Neural progenitor cell (in vitro differentiated cells): ENCODE measurements at regions not wholly inside any gene's neighbourhood (a gene's known extent, or its start where the extent isn't known, plus 50 kb on each side); places are given as distances from the start of the nearest gene placed in this dataset.

ENCODE experiments used
- DNase-seq: peaks from one replicate; pipeline ENCODE4 v3.0.0-alpha.2; 2016; ENCODE audit warnings: low spot score
- H2AFZ ChIP-seq: fragments of 200-600 bp; sonication (generic); replicated peaks from 2 replicates; pipeline ENCODE4 v1.6.1; 2016; ENCODE audit warnings: antibody characterized with exemption
- H3F3A ChIP-seq: fragments of 200-600 bp; sonication (generic); 2 replicates; pipeline ENCODE4 v1.6.1; 2016; ENCODE audit warnings: antibody characterized with exemption, low read depth
- H3K27ac ChIP-seq: fragments of 200-600 bp; sonication (generic); 2 replicates; pipeline ENCODE4 v1.5.1; 2016; ENCODE audit warnings: mild to moderate bottlenecking
- H3K27me3 ChIP-seq: fragments of 200-600 bp; sonication (generic); 2 replicates; pipeline ENCODE4 v1.6.1; 2016; ENCODE audit warnings: mild to moderate bottlenecking, moderate library complexity
- H3K36me3 ChIP-seq: fragments of 200-600 bp; sonication (generic); 2 replicates; pipeline ENCODE4 v1.5.1; 2016
- H3K4me1 ChIP-seq: fragments of 200-600 bp; sonication (generic); 2 replicates; pipeline ENCODE4 v1.6.1; 2016; ENCODE audit warnings: mixed run types
- H3K4me2 ChIP-seq: fragments of 200-600 bp; sonication (generic); 2 replicates; pipeline ENCODE4 v1.6.1; 2016
- H3K4me3 ChIP-seq: fragments of 200-600 bp; sonication (generic); 2 replicates; pipeline ENCODE4 v1.5.1; 2016
- H3K79me2 ChIP-seq: fragments of 200-600 bp; sonication (generic); 2 replicates; pipeline ENCODE4 v1.6.1; 2016; ENCODE audit warnings: low read depth
- H3K9ac ChIP-seq: fragments of 200-600 bp; sonication (generic); 2 replicates; pipeline ENCODE4 v1.6.1; 2016
- H3K9me3 ChIP-seq: fragments of 200-600 bp; sonication (generic); 2 replicates; pipeline ENCODE4 v1.5.1; 2016; ENCODE audit warnings: low read depth
- H4K20me1 ChIP-seq: fragments of 200-600 bp; sonication (generic); 2 replicates; pipeline ENCODE4 v1.6.1; 2016; ENCODE audit warnings: low read depth
- H3K27ac Mint-ChIP-seq: 3 replicates; pipeline ENCODE4 v1.8.0; 2021; ENCODE audit warnings: mixed read lengths
- H3K27me3 Mint-ChIP-seq: 2 replicates; pipeline ENCODE4 v1.8.0; 2022; ENCODE audit warnings: low read depth, mild to moderate bottlenecking, inconsistent platforms, moderate library complexity, mixed read lengths; ENCODE audit not compliant: insufficient read depth
- H3K36me3 Mint-ChIP-seq: 3 replicates; pipeline ENCODE4 v1.8.0; 2021; ENCODE audit warnings: mixed read lengths
- H3K4me1 Mint-ChIP-seq: 3 replicates; pipeline ENCODE4 v1.8.0; 2021; ENCODE audit warnings: mixed read lengths
- H3K4me3 Mint-ChIP-seq: 3 replicates; pipeline ENCODE4 v1.8.0; 2021; ENCODE audit warnings: mild to moderate bottlenecking, moderate library complexity, mixed read lengths
- H3K9me3 Mint-ChIP-seq: 3 replicates; pipeline ENCODE4 v1.8.0; 2020; ENCODE audit warnings: mixed read lengths
- EZH2 ChIP-seq: fragments of 200-600 bp; sonication (generic); IDR thresholded peaks from 2 replicates; pipeline ENCODE4 v1.6.1; 2017; ENCODE audit warnings: antibody characterized with exemption, mild to moderate bottlenecking, moderate library complexity
- EZH2phosphoT487 ChIP-seq: fragments of 200-600 bp; sonication (generic); IDR thresholded peaks from 2 replicates; pipeline ENCODE4 v1.6.1; 2017; ENCODE audit warnings: antibody characterized with exemption
- TF ChIP-seq, protein P1 (sequence below): fragments of 200-600 bp; sonication (generic); IDR thresholded peaks from 2 replicates; pipeline ENCODE4 v1.5.1; 2017; ENCODE audit warnings: antibody characterized with exemption, mild to moderate bottlenecking

DNA sequence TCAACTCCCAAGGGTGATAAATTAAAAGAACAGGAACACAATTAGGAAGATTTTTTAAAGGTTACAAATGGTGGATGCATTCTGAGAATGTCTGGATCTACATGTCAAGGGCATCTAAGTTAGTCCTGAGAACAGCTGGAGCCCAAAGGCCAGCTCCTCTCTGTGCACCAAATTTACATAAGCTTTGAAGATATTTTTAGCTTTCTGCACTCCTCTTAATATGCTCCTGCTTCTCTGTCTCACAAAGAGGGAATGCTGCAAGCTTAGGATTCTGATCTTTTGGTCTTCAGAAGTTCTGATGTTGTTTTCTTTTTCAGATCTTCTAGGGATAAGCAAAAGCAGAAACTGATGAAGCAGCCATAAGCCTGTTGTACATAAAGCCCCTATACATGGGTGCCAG is 309.8 kb upstream of the NCAM1 start:
- H3K27me3 Mint-ChIP-seq, result peaks cover 4% of the 10 kb centered on the region
- no peaks in the 10 kb centered on the region for H3K9me3 Mint-ChIP-seq
- no peaks in the 10 kb centered on the region for H3K27me3 ChIP-seq
- H3K36me3 Mint-ChIP-seq, result no peaks in the 10 kb centered on the region
- no peaks in the 10 kb centered on the region for H3K9me3 ChIP-seq
- H3K27ac Mint-ChIP-seq, result no peak overlapping the region
- no peak overlapping the region for H3K4me3 ChIP-seq
- H2AFZ ChIP-seq, result no peak overlapping the region
- H3K9ac ChIP-seq, result no peak overlapping the region
- H3K4me3 Mint-ChIP-seq, result no peak overlapping the region
- H3F3A ChIP-seq, result no peaks in the 10 kb centered on the region
- H3K4me1 Mint-ChIP-seq, result peaks cover 16% of the 10 kb centered on the region
- no peak overlapping the region for H3K27ac ChIP-seq
- TF ChIP-seq EZH2, result no peak
- H3K4me2 ChIP-seq, result no peak overlapping the region
- H3K36me3 ChIP-seq, result no peaks in the 10 kb centered on the region
- H3K4me1 ChIP-seq, result no peaks in the 10 kb centered on the region
- no peak for DNase-seq
- H4K20me1 ChIP-seq, result no peaks in the 10 kb centered on the region
- H3K79me2 ChIP-seq, result no peaks in the 10 kb centered on the region

DNA sequence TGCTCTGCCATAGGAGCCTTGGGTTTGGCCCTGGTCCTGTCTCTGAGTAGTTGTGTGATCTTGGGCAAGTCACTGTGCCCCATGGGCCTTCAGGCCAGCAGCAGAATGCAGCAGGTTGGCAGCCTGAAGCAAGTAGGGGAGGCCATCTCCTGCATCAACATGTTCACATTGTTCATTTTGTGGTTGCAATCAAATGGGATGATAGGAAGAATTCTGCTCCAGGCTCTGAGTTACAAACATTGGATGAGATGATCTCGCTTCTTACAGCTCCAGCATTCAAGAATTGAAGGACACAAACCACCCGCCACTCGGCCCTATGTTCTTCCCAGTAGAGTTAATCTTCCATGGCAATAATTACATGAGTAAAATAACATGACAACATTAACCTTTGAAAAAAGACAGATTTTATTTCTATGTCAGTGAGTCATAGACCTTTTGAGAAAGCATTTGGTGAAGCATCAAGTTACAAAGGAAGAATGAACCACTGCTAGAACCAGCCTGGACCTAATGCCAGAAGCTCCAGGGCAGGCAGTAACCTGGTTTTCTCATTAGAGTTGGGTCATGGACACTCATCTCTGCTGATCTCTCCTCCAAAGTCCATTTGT is 308.3 kb upstream of the NCAM1 start:
- Histone ChIP-seq H3K9me3 (no peaks in the 10 kb centered on the region), H3K9ac (no peak overlapping the region), H3K36me3 (no peaks in the 10 kb centered on the region), H3K4me3 (no peak overlapping the region), H3K4me1 (no peaks in the 10 kb centered on the region), H4K20me1 (no peaks in the 10 kb centered on the region), H3K79me2 (no peaks in the 10 kb centered on the region), H3K27me3 (no peaks in the 10 kb centered on the region), H3K4me2 (no peak overlapping the region), H2AFZ (no peak overlapping the region), H3K27ac (no peak overlapping the region), H3F3A (no peaks in the 10 kb centered on the region)
- no peak for DNase-seq
- no peak overlapping the region for H3K4me3 Mint-ChIP-seq
- TF ChIP-seq EZH2phosphoT487 (no peak), EZH2 (no peak)
- TF ChIP-seq, protein P1, sequence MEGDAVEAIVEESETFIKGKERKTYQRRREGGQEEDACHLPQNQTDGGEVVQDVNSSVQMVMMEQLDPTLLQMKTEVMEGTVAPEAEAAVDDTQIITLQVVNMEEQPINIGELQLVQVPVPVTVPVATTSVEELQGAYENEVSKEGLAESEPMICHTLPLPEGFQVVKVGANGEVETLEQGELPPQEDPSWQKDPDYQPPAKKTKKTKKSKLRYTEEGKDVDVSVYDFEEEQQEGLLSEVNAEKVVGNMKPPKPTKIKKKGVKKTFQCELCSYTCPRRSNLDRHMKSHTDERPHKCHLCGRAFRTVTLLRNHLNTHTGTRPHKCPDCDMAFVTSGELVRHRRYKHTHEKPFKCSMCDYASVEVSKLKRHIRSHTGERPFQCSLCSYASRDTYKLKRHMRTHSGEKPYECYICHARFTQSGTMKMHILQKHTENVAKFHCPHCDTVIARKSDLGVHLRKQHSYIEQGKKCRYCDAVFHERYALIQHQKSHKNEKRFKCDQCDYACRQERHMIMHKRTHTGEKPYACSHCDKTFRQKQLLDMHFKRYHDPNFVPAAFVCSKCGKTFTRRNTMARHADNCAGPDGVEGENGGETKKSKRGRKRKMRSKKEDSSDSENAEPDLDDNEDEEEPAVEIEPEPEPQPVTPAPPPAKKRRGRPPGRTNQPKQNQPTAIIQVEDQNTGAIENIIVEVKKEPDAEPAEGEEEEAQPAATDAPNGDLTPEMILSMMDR, result no peak
- H3K27me3 Mint-ChIP-seq, result peaks cover 5% of the 10 kb centered on the region
- H3K27ac Mint-ChIP-seq, result no peak overlapping the region
- H3K36me3 Mint-ChIP-seq, result no peaks in the 10 kb centered on the region
- peaks cover 16% of the 10 kb centered on the region for H3K4me1 Mint-ChIP-seq
- no peaks in the 10 kb centered on the region for H3K9me3 Mint-ChIP-seq

DNA sequence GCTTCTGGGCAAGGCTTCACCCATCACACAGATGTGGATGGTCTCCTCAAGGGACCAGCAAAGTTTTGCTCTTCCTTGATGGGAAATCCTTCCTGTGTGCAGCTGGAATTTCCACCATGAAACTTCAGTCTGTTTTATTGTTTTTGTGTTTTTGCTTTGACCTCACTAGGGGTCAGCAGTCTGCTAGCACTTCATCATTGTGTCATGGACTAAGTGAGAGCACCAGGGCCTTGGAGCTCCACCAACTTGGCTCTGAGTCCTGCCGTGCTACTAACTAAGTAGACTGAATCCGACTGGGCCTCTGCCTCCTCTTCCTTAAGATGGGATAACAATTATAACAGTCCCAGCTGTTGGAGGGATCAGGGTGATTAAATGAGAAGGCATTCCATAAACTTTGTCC is 305.8 kb upstream of the NCAM1 start:
- Histone ChIP-seq H4K20me1 (no peaks in the 10 kb centered on the region), H3K36me3 (no peaks in the 10 kb centered on the region), H3K79me2 (no peaks in the 10 kb centered on the region), H3K9ac (no peak overlapping the region), H3F3A (no peaks in the 10 kb centered on the region), H2AFZ (no peak overlapping the region), H3K9me3 (no peaks in the 10 kb centered on the region), H3K4me1 (no peaks in the 10 kb centered on the region), H3K27ac (no peak overlapping the region), H3K4me2 (no peak overlapping the region), H3K4me3 (no peak overlapping the region), H3K27me3 (no peaks in the 10 kb centered on the region)
- TF ChIP-seq EZH2 (no peak), EZH2phosphoT487 (no peak)
- TF ChIP-seq, protein P1, result no peak
- Mint-ChIP-seq H3K27me3 (peaks cover 5% of the 10 kb centered on the region), H3K27ac (no peak overlapping the region), H3K9me3 (no peaks in the 10 kb centered on the region), H3K36me3 (no peaks in the 10 kb centered on the region), H3K4me3 (no peak overlapping the region), H3K4me1 (peaks cover 16% of the 10 kb centered on the region)
- no peak for DNase-seq

DNA sequence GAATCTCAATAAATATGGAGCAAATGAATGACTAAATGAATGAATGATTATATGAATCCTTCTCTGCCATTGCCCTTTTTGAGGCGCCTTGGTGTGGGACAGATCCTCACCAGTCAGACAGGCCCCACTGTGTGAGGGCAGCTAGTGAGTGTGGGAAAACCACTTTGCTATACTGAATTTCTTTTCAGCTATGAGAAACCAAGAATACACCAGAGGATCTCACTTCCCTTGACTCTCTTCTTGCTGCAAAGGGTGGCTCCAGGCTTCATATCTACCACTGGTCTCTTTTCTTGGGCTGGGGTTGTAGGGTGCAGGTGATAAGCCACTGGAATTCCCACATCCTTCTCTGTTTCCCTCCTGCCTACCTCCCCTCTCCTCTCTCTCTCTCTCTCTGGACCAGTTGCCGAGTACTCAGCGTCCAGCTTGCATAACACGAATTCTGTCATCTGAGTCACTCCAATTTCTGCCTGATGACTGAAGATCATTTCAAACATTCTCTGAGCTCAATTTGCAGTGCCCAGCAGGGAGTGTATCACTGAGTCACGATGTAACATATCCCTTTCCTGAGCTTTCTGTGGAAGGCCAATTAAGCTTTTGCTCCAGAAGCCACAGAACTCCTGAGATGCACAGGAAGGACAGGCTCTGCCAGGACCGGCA is 304.3 kb upstream of the NCAM1 start:
- peaks cover 4% of the 10 kb centered on the region for H3K27me3 Mint-ChIP-seq
- H3K27ac ChIP-seq, result no peak overlapping the region
- no peak overlapping the region for H3K4me2 ChIP-seq

More for the DNA sequence above, 304.3 kb upstream of the NCAM1 start:
- H3K9ac ChIP-seq, result no peak overlapping the region
- H4K20me1 ChIP-seq, result no peaks in the 10 kb centered on the region
- Mint-ChIP-seq H3K9me3 (no peaks in the 10 kb centered on the region), H3K4me1 (peaks cover 4% of the 10 kb centered on the region), H3K4me3 (no peak overlapping the region), H3K36me3 (no peaks in the 10 kb centered on the region), H3K27ac (no peak overlapping the region)
- H3K79me2 ChIP-seq, result no peaks in the 10 kb centered on the region
- H3K4me3 ChIP-seq, result no peak overlapping the region
- no peaks in the 10 kb centered on the region for H3K27me3 ChIP-seq
- peaks cover 10% of the 10 kb centered on the region for H3K4me1 ChIP-seq
- no peak overlapping the region for H2AFZ ChIP-seq
- no peaks in the 10 kb centered on the region for H3K9me3 ChIP-seq
- no peaks in the 10 kb centered on the region for H3F3A ChIP-seq
- DNase-seq, result no peak
- no peak for TF ChIP-seq EZH2
- TF ChIP-seq, protein P1, result no peak
- TF ChIP-seq EZH2phosphoT487, result no peak
- no peaks in the 10 kb centered on the region for H3K36me3 ChIP-seq
